AG09309 (cell line): ENCODE measurements at regions not wholly inside any gene's neighbourhood (a gene's known extent, or its start where the extent isn't known, plus 50 kb on each side); places are given as distances from the start of the nearest gene placed in this dataset.

Experiments used
- DNase-seq: peaks from one replicate; pipeline ENCODE4 v3.0.0-alpha.2; 2010; ENCODE audit warnings: low read depth
- H3K4me3 ChIP-seq: 2 replicates; pipeline ENCODE4 v1.5.1; 2011; ENCODE audit warnings: mild to moderate bottlenecking, low read depth, low read length, moderate library complexity; ENCODE audit not compliant: control insufficient read depth
- TF ChIP-seq, protein P1 (sequence below): IDR thresholded peaks from 2 replicates; pipeline ENCODE4 v1.5.1; 2011; ENCODE audit warnings: mild to moderate bottlenecking, low read depth, low read length, inconsistent platforms; ENCODE audit not compliant: insufficient read depth, control insufficient read depth; ENCODE audit errors: missing control alignments

DNA sequence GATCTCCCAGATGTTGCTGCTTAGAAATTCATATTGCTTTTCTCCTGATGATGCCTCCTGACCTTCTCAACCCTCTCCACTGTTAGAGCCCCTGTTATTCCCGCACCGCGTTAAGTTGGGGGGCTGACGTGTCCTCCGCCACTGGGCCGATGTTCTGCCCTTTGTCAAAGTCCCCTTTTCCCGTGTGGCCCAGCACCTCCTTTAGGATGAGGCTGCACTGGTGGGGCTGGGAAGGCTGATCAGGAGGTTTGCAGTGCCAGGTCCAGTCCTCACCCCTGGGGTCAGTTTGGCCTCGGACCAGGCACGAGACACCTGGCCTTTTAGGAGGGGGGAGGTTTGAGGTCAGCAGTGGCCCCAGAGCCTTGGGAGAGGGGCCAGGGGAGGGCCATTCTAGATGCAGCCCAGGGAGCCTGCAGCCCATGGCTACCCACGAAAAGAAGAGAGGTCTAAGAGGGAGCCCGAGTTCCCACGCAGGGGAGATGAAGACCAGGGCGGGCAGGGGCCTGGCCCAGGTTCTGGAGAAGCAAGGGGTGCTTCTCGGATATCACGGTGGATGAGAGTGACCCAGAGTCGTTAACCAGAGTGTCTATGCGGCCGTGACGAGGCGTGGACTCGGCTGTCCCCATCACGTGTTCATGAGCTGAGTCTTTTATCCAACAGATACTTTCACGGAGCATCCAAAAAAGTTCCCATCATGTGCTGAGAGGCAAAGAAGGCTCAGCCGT, 150.4 kb downstream of the DNAJB6 start:
- no peak overlapping the region for H3K4me3 ChIP-seq
- TF ChIP-seq, protein P1, sequence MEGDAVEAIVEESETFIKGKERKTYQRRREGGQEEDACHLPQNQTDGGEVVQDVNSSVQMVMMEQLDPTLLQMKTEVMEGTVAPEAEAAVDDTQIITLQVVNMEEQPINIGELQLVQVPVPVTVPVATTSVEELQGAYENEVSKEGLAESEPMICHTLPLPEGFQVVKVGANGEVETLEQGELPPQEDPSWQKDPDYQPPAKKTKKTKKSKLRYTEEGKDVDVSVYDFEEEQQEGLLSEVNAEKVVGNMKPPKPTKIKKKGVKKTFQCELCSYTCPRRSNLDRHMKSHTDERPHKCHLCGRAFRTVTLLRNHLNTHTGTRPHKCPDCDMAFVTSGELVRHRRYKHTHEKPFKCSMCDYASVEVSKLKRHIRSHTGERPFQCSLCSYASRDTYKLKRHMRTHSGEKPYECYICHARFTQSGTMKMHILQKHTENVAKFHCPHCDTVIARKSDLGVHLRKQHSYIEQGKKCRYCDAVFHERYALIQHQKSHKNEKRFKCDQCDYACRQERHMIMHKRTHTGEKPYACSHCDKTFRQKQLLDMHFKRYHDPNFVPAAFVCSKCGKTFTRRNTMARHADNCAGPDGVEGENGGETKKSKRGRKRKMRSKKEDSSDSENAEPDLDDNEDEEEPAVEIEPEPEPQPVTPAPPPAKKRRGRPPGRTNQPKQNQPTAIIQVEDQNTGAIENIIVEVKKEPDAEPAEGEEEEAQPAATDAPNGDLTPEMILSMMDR = no peak
- no peak for DNase-seq

DNA sequence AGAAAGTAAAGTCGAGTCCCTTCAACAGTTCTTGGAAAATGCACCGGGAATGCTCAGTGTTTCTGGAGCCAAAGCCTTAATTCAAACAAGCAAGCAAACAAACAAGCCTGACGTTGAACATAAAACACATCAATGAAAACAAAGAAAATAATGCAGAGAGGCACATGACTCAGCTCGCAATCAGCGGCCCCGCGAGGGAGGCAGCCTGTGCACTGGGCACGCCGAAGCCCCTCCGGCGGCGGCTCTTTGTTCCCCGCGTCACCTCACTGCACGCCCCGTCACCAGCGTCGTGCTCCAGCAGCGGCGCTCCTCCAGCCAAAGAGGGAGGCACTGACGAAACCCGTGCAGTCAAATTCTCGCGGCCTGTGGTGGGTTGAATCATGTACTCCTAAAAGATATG, 151.5 kb downstream of the DNAJB6 start:
- H3K4me3 ChIP-seq = no peak overlapping the region
- TF ChIP-seq, protein P1 = no peak
- no peak for DNase-seq

DNA sequence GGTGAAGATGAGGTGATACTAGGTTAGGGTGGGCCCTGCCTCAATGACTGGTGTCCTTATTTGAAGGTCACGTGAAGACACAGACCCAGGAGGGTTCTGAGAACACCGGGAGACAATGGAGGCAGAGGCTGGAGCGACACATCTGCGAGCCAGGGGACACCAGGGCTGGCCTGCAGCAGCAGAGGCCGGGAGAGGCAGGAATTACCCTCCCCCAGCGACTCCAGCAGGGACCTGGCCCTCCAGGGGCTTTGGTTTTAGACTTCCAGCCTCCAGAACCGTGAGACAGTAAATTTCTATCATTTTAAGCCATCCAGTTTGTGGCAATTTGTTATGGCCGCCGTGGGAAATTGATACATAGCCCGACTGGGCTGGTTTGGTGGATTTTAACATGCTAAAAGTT, 152.2 kb downstream of the DNAJB6 start:
- no peak overlapping the region for H3K4me3 ChIP-seq
- DNase-seq = no peak
- TF ChIP-seq, protein P1 = no peak
